HG02798 (cell line): ENCODE measurements at regions not wholly inside any gene's neighbourhood (a gene's known extent, or its start where the extent isn't known, plus 50 kb on each side); places are given as distances from the start of the nearest gene placed in this dataset.
"Not testable (repeated sequence)": the region's sequence is repeated elsewhere in the genome, so short reads cannot be mapped to it uniquely, and the experiment has no call there.

ENCODE experiments used
- ATAC-seq: cut with Tn5 transposase; IDR thresholded peaks from one replicate; pipeline ENCODE4 v1.9.1; 2021; ENCODE audit warnings: mild to moderate bottlenecking; ENCODE audit not compliant: unreplicated experiment, poor library complexity

DNA sequence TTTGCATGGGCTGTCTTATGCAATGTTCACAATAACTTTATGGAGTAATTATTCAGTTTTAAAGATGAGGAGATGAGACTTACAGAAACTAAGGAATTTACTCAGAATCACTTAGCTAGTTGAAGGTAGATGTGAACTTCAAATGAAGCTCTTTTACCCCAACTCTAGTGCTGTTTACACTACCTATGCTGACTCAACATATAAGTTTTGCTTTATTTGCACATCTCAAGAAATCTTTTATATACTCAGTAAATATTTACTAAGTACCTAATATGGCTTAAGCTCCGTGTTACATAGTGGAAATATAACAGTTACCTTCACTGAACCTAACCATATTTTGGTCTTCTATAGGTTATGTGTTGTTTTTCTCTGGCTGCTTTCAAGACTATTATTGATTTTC lies 293.2 kb downstream of the ANXA1 start:
- no peak for ATAC-seq

DNA sequence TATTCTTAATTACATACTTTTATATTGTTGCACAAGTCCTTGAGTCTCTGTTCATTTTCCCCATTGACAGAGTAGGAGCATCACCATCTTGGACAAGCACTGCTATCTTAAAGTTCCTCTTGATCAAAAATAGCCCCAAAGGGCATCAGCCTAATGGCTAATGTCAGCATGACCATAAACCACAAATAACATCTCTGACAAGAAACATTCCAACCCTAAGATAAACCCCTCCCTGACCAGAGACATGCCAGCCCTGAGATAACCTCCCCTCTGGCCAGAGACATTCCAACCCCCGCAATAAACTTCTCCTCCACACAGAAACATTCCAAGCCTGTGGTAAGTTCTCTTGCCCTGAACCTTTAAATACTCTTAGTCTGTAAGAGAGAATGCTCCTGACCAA lies 293.7 kb downstream of the ANXA1 start:
- ATAC-seq: not testable (repeated sequence)

DNA sequence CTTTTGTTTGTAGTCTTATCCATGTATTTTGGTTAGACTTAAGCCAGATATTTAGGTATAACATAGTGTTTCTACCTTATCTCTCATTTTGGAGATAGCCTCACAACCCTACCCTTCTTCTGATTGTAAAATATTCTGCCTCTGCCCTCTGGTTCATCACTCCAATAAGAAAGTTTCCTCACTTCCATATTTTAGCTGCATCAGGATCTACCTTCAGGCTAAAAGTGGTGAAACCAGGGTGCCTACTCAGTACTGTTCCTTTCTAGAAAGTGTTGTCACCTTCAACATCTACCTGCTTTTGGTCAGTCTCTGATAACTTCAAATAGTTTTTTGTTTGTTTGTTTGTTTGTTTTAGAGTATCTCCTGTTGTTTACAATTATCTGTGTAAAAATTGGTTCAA lies 294.6 kb downstream of the ANXA1 start:
- ATAC-seq: no peak

DNA sequence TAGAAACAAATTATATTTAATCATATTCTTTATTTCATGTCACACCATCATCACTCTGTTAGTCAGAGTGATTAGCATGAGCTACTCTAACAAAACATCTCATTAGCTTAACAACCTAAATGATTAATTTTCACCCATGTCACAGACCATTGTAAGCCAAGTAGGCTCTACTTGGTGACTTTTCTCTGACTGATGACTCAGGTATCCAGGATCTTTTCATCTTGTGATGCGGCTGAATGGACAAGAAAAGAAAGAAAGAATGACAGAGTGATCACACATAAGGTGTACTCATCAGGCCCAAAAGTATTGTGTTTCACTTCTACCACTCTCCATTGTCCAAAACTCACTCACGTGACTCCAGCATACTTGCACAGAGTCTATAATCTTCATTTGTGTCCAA lies 299.3 kb downstream of the ANXA1 start:
- ATAC-seq: no peak

DNA sequence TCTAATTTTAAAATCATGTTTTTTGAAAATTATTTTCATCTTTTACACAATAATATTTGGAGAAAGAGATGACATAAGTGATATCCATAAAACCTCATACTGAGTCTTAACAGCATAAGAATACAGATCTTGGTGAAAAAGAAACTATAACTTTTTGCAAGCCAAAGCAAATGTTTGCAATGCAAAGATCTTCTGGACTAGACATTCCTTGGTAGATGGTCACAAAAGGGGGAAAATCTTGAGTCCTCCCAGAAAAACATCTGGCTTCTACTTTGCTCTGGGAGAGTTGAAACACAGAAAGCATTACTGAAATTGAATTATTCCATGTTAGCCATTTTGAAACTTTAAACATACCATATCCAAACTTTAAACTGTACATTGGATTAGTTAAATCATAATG lies 308.2 kb downstream of the ANXA1 start:
- ATAC-seq: no peak

DNA sequence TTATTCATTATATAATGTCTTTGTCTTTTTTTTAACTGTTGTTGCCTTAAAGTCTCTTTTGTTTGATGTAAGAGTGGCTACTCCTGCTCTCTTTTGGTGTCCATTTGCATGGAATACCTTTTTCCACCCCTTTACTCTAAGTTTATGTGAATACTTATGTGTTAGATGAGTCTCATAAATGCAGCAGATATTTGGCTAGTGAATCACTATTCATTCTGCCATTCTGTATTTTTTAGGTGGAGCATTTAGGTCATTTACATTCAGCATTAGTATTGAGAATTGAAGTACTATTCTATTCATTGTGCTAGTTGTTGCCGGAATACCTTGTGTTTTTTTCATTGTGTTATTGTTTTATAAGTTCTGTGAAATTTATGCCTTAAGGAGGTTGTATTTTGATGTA lies 317.1 kb downstream of the ANXA1 start:
- no peak for ATAC-seq

DNA sequence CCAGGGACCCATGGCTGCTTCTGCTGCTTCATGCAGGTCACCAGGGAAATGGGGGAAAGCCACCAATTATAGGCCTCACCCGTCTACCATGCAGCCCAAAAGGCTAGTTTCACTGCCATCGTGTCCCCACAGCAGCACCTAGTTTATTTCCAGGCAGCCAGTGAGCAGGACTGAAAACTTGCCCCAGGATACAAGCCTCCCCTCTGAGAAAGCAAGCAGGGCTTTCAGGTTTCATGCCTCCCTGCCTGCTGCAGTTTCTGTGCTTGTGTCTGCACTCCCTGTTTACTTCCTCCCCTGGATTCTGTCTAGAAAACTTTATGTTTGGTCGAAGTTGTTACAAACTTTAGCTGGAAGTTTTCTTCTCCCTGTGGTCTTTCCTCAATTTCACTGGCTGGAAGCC lies 319.1 kb downstream of the ANXA1 start:
- ATAC-seq: no peak

DNA sequence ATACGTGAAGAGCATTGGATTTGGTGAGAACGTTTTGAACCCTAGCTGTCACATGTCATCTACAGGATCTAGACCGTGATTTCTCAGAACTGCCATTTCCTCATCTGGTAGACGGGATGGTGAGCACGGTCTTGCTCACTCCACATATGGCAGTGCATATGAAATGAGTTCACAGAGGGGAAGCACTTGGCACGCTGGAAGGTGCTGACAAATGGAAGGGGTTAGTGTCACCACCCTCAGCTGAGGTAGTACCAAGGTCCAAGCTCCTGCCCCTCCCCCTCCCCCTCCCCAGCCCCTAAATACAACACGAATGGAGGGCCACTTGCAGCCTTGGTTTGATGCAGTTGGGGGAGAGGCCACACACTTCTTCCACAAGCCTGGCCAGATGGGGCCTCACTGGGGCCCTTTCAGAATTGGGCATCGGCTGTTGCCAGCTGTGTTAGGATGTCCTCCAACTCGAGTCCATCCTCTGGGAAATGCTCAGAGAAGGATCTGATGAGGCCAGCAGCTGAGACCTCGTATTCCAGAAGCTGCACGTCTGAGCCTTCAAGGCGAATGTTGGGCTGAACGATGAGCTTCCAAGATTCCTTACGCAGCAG lies 322.4 kb downstream of the ANXA1 start:
- ATAC-seq: no peak

DNA sequence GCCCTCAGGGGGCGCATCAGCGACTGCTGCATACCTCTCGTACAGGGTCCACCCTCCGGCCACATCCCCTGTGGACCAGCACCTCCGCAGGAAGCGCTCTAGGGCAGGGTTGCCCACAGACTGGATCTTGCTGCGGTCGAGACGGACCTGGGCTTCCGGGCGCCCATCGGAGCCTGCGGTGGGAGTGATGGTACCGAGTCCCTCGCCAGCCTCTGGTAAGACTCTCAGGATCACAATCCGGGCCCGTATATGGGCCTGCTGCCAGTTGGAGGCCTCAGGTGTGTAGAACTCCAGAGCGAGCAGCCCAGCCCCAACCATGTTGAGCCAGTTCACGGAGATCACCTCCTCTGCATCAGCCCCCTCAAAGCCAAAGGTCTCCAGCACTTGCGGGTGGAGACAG lies 323.0 kb downstream of the ANXA1 start:
- ATAC-seq: no peak

DNA sequence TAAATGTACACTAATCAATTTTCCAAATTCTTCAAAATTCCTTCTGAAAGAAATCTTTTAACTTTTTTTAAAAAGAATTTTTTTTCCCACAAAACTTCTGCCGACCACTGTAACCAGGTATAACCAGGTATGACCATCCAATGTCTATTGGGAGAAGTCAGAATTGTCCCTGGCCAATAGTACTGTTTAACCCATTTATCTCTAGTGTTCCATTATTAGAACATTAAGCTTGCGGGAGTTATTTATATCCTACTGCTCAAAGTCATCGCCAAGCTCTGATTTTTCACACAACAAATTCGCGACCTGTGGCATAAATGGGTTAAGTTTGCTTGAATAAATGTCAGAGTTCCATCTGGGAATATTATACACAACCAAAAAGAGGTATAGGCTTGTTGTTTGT lies 343.2 kb downstream of the ANXA1 start:
- no peak for ATAC-seq

DNA sequence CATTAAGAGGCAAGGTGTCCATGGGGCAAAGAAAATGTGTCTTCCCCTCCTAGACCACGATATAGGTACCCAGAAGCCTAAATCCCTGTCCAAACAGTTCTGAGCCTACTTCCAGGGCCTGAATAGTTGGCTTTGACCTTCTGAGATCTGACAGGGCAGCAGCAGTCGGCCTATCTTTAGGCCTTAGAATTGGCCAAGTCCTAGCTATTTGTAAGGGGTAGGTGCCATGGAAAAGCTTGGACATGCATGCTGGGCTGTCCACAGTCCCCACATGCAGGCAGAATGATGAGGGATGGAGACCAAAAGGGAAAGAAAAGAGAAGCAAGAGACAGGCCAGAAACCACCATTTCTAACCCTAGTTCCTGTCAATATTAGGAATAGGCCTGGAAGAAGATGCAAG lies 346.1 kb downstream of the ANXA1 start:
- no peak for ATAC-seq

DNA sequence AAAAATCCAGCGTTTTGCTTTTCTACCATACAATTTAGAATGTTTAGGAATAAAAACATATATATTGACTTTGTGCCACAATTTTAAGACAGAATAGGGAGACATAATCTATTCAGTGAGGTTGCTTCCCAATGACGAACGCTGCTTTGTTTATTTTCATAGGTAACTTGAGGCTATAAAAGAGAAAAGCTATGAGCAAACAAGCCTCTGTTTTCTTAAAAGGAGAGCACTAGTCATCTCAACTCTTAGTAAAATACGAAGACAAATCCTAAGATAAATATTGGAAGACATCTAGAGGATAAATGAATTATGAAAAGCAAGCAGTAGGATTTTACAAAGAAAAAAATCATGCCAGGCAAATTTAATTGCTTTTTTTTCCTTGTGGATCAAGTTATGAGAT lies 363.6 kb downstream of the ANXA1 start:
- no peak for ATAC-seq

DNA sequence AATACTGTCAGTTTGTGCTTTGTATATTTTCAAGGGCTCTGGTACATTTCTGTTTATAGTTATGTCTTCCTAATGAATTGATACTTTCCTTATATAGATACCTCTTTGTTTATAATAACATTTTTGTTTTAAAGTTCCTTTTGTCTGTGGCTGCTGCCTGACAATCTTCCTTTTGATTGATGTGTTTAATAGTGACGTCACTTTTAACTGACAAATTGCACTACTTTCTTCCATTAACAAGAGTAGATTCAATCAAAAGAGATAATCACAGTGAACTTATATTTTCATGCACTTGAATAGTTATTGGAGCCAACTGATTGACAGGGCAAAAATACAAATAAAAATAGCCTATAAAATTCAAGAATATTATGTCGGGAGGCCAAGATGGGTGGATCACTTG lies 371.7 kb downstream of the ANXA1 start:
- ATAC-seq: no peak

DNA sequence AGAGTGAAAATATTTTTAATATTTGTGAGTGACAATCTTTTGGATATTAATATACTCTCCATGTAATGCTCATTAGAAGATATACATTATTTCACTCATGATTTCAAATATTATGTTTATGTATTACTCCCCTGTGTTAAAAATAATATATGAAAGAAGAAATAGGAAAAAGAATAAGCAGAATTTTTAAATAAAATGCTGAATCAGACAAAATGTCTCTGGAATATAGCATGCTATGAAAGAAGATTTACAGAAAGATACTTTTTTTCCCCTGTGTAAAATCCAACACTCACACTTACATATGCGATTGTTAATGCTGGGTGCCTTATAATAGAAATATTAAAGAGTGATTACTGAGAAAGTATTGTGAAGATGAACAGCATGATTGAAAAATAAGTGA lies 373.7 kb downstream of the ANXA1 start:
- no peak for ATAC-seq

DNA sequence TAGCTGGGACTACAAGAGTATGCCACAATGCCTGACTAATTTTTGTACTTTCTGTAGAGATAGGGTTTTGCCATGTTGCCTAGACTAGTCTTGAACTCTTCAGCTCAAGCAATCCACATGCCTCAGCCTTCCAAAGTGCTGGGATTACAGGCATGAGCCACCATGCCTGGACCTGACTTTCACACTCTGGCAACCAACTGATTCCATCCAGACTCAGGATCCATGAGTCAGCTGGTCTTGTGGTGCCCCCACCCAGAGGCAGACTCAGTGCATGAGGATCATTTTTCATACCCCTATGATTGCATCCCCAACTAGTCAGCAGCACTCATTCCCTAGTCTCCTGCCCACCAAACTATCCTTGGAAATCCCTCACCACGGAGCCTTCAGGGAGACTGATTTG lies 375.9 kb downstream of the ANXA1 start:
- ATAC-seq: no peak

DNA sequence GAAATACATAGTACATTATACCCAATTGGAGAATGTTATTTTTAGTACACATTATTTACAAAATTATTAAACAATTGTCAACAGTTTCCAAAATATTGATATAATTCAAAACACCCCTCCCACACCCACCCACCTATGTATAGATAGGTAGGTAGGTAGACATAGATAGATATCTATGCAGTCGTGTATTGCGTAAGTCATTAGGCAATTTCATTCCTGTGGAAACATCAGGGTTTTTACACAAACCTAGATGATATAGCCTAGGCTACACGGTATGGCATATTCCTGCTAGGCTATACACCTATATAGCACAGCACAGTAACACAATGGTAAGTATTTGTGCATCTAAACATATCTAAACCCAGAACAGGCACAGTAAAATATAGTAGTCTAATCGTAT lies 377.3 kb downstream of the ANXA1 start:
- ATAC-seq: no peak

DNA sequence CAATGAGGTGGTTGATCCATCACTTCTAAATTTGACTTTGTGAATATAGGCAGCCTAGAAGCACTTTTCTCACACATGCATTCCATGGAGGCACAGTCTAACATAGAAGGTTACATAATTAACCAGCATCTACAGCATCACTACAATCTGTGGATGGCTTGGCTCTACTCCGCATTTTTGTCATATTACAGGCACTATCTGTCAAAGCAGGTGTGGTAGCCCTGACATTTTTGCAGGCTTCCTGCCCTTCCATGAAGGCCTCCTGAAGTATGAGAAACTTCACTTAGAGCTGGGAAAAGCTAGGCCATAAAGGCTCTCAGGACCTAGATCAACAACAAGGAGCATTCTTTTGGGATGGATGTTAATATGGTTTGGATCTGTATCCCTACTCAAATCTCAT lies 378.0 kb downstream of the ANXA1 start:
- ATAC-seq: no peak

DNA sequence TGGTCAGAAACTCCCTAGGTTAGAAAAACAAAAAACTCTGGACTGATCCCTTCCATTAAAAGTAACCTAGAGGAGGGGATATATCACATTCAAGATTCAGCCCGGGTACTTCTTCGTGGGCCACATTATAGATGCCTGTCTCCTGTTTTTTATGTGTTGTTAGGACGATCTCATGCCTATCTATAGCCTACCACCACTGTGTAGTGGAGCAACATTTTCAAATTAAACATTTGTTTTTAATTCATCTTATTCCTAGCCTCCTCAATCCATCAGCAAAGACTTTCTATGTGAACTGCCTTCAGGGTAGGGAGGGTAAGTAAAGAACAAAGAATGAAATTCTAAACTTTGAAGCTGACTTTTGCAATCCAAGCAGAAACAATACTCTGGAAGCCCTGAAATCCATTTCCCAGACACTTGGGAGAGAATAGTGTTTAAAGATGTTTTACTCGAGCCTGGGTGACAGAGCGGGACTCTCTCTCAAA lies 379.4 kb downstream of the ANXA1 start:
- ATAC-seq: no peak

DNA sequence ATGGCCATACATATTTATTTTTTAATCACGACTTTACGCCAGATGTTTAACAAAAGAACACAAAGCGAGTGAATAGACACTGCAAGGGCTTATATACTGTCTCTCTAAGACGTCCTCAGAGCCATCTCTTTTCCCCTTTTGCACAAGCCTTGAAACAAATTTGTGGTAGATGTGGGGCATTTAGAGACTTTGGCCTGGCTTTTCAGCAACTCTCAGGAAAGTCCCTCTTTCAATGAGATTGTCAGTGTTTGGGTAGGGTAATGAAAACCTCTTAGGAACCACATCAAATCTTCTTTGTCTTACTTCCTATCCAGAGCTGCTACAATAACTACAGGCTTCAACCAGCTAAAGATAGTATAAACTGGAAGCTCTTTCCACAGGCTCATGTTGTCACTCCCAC lies 380.0 kb downstream of the ANXA1 start:
- peak; percentile 93 for ATAC-seq

DNA sequence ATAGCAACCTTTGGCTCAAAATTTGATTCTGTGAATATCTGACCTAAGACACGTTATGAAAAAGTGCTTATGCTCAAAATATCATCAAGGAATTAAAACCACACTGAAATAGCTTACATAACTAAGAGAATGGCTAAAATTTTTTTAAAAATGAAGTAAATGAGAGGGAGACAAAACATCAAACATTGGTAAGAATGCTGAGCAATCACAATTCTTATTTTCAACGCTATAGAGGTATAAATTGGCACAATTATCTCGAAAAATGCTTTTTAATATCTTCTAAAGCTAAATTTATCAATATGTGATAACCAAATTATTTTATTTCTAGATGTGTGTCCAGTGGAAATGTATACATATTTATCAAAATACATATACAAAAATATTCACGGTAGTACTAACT lies 381.3 kb downstream of the ANXA1 start:
- no peak for ATAC-seq

DNA sequence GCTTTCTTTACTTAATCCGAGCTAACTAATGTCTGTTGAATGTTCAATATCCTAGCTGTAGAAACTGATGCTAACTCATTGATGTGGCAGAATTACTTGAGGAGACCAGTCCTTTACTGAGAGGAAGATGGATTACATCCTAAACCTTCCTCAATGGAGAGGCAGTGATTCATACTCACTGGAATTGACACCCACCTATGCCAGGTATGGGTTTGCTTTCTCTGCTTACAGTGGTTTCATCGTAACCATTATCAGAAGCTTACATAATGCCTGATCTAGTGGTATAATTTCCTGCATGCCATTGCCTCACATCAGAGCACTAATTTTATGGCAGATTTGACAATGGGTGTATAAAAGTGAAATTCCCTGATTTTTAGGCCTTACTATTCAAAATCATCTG lies 384.7 kb downstream of the ANXA1 start:
- no peak for ATAC-seq

DNA sequence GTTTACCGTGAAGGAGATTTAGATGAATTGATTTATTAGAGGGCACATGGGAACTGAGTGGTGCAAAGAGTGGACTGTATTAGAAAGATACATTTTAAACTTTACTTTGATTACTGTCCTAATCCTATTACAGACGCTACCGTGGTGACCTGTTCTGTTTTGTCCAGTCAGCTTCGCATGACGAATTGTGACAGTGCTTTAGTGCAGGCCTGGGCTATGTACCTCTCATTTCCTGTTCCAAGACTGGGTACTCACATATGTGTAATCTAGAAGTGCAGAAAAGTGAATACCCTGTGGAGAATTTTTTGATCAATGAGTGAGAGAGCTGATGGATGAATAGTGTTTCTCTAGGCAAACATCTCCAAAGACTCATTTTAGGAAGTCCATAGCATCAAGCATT lies 385.9 kb downstream of the ANXA1 start:
- no peak for ATAC-seq

DNA sequence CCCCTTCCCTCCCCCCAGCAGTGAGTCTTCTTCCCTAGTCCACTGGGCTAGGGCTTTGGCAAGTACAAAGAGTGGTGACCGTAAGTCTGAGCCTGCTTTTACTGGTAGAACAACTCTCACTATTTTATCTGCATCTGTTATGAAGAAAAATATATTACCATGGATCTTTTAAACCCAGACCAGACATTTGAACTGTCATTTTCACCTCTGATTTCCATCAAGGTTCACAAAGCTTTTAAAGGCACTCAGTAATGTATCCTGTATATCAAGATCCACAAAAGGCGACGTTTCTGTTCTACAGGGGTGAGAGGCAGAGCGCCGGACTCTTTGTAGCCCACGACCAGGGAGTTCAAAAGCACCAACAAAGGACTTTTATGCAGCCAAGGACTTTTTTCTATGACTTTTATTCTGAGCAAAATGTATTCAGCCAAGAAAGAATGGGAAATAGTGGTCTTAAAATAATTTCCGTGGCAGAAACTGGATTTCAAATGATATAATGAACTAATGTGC lies 388.3 kb downstream of the ANXA1 start:
- no peak for ATAC-seq
